ENCODE measurements at regions not wholly inside any gene's neighbourhood (a gene's known extent, or its start where the extent isn't known, plus 50 kb on each side); places are given as distances from the start of the nearest gene placed in this dataset.
"Not testable (repeated sequence)": the region's sequence is repeated elsewhere in the genome, so short reads cannot be mapped to it uniquely, and the experiment has no call there.

DNA sequence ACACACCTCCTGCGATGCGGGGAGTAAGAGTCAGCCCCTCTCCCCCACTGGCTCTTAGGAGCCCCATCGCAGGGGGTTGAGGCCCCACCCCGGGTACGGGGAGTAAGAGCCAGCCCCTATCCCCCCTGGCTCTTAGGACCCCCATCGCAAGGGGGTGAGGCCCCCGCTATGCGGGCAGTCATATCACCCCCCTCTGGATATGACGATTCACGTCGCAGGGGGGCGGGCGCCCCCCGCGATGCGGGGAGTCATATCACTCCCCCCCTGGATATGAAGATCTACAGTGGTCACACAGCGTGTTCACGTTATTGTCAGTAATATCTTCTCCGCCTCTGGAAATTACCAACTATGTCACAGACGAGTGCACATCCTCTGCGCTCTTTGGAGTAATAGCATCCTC is 61.1 kb downstream of the DEFB131A start:
- DNase-seq (ENCODE audit: low read depth): not testable (repeated sequence)

DNA sequence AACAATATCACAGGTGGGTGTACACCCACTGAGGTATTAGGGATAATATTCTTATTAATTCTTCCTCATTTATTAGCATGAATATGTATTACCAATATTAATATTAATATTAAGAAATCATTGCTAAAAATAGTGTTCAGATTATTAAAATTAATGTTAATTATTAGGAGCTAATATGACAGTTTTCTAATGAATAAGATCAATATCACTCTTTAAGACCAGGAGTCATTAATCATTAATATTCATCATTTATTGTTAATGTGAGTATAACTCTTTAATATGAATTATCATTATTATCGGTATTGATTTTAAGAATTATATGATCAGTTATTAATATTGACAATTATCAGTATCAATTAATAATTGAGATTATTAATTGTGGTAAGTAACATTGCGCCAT is 62.5 kb downstream of the DEFB131A start:
- DNase-seq (ENCODE audit: low read depth); H3K4me3 ChIP-seq (ENCODE audit: low read depth, low read length): not testable (repeated sequence)

More for the DNA sequence above, 61.1 kb downstream of the DEFB131A start:
- H3K4me3 ChIP-seq (ENCODE audit: low read depth, low read length): not testable (repeated sequence)

DNA sequence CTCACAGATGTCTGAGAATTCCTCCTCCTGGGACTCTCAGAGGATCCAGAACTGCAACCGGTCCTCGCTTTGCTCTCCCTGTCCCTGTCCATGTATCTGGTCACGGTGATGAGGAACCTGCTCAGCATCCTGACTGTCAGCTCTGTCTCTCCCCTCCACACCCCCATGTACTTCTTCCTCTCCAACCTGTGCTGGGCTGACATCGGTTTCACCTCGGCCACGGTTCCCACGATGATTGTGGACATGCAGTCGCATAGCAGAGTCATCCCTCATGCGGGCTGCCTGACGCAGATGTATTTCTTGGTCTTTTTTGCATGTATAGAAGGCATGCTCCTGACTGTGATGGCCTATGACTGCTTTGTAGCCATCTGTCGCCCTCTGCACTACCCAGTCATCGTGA is 68.7 kb downstream of the DEFB131A start:
- H3K4me3 ChIP-seq (ENCODE audit: low read depth, low read length); DNase-seq (ENCODE audit: low read depth): not testable (repeated sequence)

DNA sequence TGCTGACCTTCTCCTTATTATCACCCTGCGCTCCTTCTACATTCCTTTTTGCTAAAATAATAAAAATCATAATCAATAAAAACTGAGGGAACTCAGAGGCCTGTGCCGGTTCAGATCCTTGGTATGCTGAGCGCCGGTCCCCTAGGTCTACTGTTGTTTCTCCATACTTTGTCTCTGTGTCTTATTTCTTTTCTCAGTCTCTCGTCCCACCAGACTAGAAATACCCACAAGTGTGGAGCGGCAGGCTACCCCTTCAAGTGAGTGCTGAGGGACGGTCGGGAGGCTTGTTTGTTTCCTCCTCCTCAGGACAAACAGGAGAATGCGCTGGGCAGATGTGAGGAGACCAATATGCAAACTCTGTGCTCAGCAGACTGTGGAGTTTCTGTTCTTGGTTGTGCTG is 75.4 kb downstream of the DEFB131A start:
- not testable (repeated sequence) for DNase-seq (ENCODE audit: low read depth); H3K4me3 ChIP-seq (ENCODE audit: low read depth, low read length)

DNA sequence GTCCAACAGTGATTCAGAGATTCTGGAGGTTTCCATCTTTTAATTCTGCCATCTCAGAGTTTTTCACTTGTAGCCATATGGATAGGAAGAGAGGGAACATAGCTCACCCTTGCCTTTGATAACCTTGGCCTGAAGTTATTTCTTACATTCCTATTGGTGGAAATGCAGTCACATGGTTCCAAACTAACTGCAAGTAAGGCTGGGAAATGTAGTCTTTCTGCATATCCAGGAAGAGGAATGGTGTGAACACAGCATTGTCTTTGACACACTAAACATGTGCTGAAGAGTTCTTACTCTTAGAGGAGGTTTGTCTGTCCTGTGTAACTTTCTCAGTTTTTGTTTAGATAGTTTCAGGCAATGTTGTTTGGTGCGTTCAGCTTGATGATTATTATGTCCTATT is 78.7 kb downstream of the DEFB131A start:
- H3K4me3 ChIP-seq (ENCODE audit: low read depth, low read length); DNase-seq (ENCODE audit: low read depth): not testable (repeated sequence)

DNA sequence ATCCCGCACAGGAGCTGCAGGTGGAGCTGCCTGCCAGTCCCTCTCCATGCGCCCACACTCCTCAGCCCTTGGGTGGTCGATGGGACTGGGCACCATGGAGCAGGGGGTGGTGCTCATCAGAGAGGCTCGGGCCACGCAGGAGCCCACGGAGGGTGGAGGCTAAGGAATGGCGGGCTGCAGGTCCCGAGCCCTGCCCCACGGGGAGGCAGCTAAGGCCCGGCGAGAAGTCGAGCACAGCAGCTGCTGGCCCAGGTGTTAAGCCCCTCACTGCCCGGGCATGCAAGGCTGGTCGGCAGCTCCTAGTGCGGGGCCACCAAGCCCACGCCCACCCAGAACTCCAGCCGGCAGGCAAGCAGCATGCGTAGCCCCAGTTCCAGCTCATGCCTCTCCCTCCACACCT is 80.2 kb downstream of the DEFB131A start:
- not testable (repeated sequence) for H3K4me3 ChIP-seq (ENCODE audit: low read depth, low read length); DNase-seq (ENCODE audit: low read depth)

DNA sequence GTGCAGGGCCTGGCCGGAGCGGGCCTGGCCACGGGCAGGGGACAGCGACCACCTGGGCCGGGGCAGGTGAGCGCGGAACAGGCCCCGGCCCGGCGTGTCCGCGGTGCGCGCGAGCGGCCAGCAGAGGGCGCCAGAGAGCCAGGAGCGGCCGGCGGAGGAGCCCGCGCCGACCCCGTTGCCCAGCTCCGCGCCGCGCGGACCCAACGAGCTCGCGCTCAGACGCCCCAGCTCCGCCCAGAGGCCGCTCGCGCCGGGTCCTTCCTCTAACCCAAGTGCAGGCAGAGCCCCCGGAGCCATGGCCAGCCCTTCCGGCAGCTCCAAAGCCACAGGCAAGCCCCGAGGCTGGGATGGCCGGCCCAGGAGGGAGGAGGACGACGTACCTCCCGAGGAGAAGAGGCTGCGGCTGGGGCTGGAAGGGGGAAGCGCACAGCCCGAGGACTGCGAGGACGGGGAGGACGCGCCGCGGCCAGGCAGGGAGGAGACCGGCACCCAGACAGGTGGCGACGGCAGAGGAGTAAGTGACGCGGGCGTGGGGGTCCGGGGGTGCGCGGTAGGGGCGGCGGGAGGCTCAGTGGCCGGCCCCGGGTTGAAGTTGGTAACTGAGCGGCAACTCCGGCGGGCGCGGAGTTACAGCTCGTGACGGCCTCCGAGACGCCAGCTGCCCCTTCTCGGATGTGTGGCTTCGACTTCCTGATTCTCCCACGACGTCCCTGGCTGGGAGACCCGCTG is 88.1 kb downstream of the DEFB131A start:
- peak; percentile 50 for DNase-seq (ENCODE audit: low read depth)
- TF ChIP-seq, protein P1, sequence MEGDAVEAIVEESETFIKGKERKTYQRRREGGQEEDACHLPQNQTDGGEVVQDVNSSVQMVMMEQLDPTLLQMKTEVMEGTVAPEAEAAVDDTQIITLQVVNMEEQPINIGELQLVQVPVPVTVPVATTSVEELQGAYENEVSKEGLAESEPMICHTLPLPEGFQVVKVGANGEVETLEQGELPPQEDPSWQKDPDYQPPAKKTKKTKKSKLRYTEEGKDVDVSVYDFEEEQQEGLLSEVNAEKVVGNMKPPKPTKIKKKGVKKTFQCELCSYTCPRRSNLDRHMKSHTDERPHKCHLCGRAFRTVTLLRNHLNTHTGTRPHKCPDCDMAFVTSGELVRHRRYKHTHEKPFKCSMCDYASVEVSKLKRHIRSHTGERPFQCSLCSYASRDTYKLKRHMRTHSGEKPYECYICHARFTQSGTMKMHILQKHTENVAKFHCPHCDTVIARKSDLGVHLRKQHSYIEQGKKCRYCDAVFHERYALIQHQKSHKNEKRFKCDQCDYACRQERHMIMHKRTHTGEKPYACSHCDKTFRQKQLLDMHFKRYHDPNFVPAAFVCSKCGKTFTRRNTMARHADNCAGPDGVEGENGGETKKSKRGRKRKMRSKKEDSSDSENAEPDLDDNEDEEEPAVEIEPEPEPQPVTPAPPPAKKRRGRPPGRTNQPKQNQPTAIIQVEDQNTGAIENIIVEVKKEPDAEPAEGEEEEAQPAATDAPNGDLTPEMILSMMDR (IDR thresholded peaks at IDR 0.05; ENCODE audit: insufficient read depth, low read depth, low read length, missing control alignments): peak; percentile 70
- H3K4me3 ChIP-seq (ENCODE audit: low read depth, low read length): peak overlapping the region; percentile 30; the same call in 1 of the 2 replicates

DNA sequence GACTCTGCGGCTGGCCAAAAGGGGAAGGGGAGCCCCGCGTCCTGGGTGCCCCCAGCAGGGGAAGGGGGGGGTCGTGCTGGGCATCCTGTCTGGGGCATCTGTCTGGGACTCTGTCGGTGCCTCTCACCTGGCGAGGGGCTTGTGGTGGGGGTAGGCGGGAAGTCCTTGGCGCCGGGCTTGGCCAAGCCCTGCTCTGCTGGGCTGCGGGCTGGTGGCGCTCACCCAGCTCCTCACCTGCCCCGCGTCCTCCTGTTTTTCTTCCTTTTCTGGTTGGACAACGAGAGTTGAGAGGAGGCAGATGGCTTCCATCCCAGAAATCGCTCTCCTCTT is 88.6 kb downstream of the DEFB131A start:
- H3K4me3 ChIP-seq (ENCODE audit: low read depth, low read length); DNase-seq (ENCODE audit: low read depth): not testable (repeated sequence)

DNA sequence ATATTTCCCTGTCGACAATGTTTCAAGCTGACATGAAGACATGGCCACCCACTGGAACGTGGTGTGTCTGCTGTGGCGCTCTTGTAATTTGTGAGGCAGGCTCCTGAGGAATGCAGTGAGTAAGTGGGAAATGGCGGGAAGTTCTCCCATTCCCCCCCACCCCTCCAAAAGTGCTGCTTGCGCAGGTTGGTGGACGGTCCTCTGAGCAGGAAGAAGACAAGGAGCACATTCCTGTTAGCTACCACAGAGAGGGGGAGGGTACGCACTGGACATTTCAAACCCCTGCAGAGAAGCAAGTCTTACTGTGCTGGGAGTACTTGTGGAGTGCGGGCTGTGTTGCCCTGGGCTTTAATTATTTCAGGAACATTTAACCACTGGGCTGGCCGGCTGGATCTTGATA is 92.9 kb downstream of the DEFB131A start:
- not testable (repeated sequence) for DNase-seq (ENCODE audit: low read depth); H3K4me3 ChIP-seq (ENCODE audit: low read depth, low read length)

DNA sequence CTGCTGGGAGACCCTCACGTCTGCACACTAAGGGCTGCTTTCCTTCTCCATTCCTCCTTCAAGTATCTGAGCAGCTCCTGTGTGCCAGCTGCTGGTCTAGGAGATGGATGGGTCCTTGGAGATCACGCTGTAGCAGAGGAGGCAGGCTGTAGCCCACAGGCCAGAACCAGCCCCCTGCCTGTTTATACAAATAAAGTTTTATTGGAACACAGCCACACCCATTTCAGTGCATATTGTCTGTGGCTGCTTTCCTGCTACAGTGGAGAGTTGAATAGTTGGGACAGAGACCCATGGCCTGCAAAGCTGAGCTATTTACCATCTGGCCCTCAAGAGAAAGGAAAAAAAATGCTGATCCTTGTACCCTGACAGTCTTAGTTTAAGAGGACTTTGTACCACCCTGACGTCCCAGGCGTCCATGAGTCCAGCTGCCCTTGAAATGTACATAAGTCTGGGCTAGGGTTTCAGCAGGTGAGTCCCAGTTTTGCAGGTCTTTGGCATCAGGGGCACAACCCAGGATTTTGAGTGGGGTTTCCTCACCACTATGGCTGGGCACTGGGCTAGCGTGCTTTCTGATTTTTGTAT is 95.8 kb downstream of the DEFB131A start:
- DNase-seq (ENCODE audit: low read depth); H3K4me3 ChIP-seq (ENCODE audit: low read depth, low read length): not testable (repeated sequence)

DNA sequence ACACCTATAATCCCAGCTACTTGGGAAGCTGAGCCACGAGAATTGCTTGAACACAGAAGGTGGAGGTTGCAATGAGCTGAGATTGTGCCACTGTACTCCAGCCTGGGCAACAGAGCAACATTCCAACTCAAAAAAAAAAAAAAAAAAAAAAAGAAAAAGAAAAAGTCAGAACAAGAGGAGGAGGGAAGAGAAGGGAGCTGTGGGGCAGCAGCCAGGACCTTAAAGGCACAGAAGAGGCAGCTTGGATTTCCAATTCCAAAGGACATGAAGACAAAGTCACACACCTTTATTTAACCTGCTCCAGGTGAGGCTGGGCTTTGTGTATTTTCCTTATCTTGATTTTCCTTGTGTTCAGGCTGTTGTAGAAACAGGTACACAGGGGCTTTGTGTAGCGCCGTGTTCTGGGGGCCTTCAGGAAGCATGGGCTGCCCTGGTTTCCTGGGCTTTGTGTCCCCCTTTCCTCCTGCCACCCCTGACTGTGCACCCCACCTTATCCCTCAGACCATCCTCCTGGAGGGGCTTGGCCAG is 97.2 kb downstream of the DEFB131A start:
- not testable (repeated sequence) for DNase-seq (ENCODE audit: low read depth); H3K4me3 ChIP-seq (ENCODE audit: low read depth, low read length)

DNA sequence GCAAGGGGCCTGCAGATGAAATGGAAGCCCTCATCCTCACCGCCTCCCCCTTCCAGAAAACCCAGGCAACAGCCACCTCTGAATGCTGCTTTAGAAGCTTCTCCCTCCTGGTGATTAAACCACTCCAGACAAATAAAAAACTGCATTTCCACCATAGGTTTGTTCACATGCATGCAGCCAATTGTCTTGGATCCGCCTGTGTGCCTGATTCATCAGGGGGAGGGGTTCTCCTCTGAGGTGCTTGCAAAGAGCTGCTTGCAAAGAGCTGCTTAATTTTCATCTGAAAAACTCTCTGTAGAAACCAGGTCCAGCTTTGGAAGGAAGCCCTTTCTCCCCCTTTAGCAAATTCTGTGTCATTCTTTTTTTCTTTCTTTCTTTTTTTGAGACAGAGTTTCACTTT is 100.6 kb downstream of the DEFB131A start:
- not testable (repeated sequence) for H3K4me3 ChIP-seq (ENCODE audit: low read depth, low read length); DNase-seq (ENCODE audit: low read depth)

DNA sequence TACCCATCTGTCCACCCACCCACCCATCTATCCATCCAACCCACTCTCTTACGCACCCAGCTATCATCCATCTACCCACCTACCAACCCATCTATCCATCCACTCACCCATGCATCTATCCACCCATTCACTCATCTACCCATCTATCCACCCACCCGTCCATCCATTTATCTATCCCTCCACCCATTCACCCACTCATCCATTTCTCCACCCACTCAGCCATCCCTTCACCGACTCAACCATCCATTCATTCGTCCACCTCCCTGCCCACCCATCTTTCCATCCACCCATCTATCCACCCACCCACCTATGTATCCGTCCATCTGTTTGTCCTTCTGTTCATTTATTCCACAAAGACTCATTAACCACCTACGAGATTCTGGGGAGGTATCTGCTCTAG is 103.3 kb downstream of the DEFB131A start:
- DNase-seq (ENCODE audit: low read depth); H3K4me3 ChIP-seq (ENCODE audit: low read depth, low read length): not testable (repeated sequence)

DNA sequence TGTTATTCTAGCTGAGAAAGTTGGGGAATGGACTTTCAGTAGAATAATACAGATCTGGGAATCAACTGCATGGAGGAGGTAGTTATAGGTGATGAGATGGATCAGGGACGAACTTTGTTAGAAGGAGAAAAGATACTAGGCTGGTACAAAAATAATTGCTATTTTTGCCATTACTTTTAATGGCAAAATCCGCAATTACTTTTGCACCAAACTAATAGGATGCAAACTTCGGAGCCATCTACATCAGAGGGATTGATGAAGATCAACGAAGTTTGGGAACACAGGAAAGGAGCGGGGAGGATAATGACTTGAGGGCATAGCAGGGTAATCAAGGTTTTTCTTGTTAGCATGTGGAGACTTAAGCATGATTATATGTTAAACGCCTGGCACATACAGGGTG is 111.9 kb downstream of the DEFB131A start:
- not testable (repeated sequence) for H3K4me3 ChIP-seq (ENCODE audit: low read depth, low read length); DNase-seq (ENCODE audit: low read depth)

Data from GM12865 (cell line).